ENCODE measurements at regions not wholly inside any gene's neighbourhood (a gene's known extent, or its start where the extent isn't known, plus 50 kb on each side); places are given as distances from the start of the nearest gene placed in this dataset.

DNA sequence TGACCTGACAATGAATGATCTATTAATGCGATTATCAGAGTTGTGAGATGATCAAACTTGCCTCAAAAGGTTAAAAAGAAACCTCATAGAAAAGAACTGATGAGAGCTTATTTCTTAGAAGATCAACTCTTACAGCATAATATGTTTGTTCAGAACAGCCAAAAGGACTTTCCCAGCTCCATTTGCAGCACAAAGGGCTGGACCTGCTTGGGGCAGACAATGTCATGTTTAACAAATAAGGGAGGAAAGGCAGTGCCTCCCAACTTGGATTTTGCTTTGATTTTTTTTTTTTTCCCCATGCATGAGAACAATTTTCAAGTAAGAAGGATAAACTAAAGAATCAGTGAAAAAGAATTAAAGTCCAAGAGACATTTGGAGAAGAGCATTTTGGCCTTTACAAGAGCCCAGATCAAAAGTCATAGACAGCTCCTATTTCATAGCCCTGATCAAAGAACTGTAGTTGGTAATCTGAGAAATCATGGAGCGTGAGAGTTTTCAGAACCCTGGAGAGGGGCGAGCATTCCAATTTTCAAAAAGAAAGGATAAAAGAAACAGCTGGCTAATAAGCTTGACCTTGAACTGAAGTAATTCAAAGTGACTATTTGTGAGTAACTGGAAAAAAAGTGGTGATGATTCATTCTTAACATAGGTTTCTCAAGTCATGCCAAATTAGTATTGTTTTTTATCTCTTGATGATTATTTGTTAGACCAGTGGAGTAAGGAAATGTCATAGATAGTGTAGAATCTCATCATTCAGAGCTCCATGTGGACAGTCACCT is 136.0 kb upstream of the CFAP20DC start:
- TF ChIP-seq SUZ12 (IDR thresholded peaks at IDR 0.05; ENCODE audit: extremely low read depth, insufficient read depth, insufficient read length) (no peak), YY1 (IDR thresholded peaks at IDR 0.05; ENCODE audit: insufficient read depth, insufficient read length) (no peak)
